ENCODE measurements at regions not wholly inside any gene's neighbourhood (a gene's known extent, or its start where the extent isn't known, plus 50 kb on each side); places are given as distances from the start of the nearest gene placed in this dataset.

GRCh38 chr13:84430015-84430414 lies 547.7 kb upstream of the SLITRK1 start:
- Histone ChIP-seq H3K27me3 (ENCODE audit: low read depth) (no peaks in the 10 kb centered on the region), H3K4me3 (no peak overlapping the region), H3K36me3 (no peaks in the 10 kb centered on the region), H3K4me1 (no peaks in the 10 kb centered on the region), H3K9me3 (no peaks in the 10 kb centered on the region), H3K27ac (no peak overlapping the region)
- TF ChIP-seq CTCF (IDR thresholded peaks at IDR 0.05): no peak
- ATAC-seq: no peak
- intact Hi-C loops (cut with DNase I): no loop called here
- no peak for DNase-seq

GRCh38 chr13:84418041-84418440 lies 535.8 kb upstream of the SLITRK1 start:
- H3K4me3 ChIP-seq: no peak overlapping the region
- no peak for DNase-seq
- no peaks in the 10 kb centered on the region for H3K36me3 ChIP-seq
- H3K27me3 ChIP-seq (ENCODE audit: low read depth): no peaks in the 10 kb centered on the region
- H3K27ac ChIP-seq: no peak overlapping the region
- no peaks in the 10 kb centered on the region for H3K9me3 ChIP-seq
- intact Hi-C loops (cut with DNase I): no loop called here
- no peak for TF ChIP-seq CTCF (IDR thresholded peaks at IDR 0.05)
- no peaks in the 10 kb centered on the region for H3K4me1 ChIP-seq
- ATAC-seq: no peak

- H3K9me3 ChIP-seq: no peaks in the 10 kb centered on the region
- TF ChIP-seq CTCF (IDR thresholded peaks at IDR 0.05): no peak
- no peaks in the 10 kb centered on the region for H3K27me3 ChIP-seq (ENCODE audit: low read depth)
- H3K4me3 ChIP-seq: no peak overlapping the region
- H3K4me1 ChIP-seq: no peaks in the 10 kb centered on the region
- H3K36me3 ChIP-seq: no peaks in the 10 kb centered on the region
- DNase-seq: no peak
- intact Hi-C loops (cut with DNase I): no loop called here
- H3K27ac ChIP-seq: no peak overlapping the region
- no peak for ATAC-seq
These were observed 535.1 kb upstream of the SLITRK1 start for GRCh38 chr13:84417416-84417815.

GRCh38 chr13:84413016-84413415 lies 530.7 kb upstream of the SLITRK1 start:
- intact Hi-C loops (cut with DNase I): no loop called here
- Histone ChIP-seq H3K4me1 (no peaks in the 10 kb centered on the region), H3K36me3 (no peaks in the 10 kb centered on the region), H3K4me3 (no peak overlapping the region), H3K9me3 (no peaks in the 10 kb centered on the region), H3K27me3 (ENCODE audit: low read depth) (no peaks in the 10 kb centered on the region), H3K27ac (no peak overlapping the region)
- DNase-seq: no peak
- no peak for ATAC-seq
- no peak for TF ChIP-seq CTCF (IDR thresholded peaks at IDR 0.05)

GRCh38 chr13:84405286-84405685 lies 523.0 kb upstream of the SLITRK1 start:
- H3K4me1 ChIP-seq: no peaks in the 10 kb centered on the region
- ATAC-seq (no peak), DNase-seq (no peak)
- intact Hi-C loops (cut with DNase I): no loop called here
- H3K27me3 ChIP-seq (ENCODE audit: low read depth): no peaks in the 10 kb centered on the region
- TF ChIP-seq CTCF (IDR thresholded peaks at IDR 0.05): no peak
- H3K9me3 ChIP-seq: no peaks in the 10 kb centered on the region
- no peak overlapping the region for H3K4me3 ChIP-seq
- no peaks in the 10 kb centered on the region for H3K36me3 ChIP-seq
- no peak overlapping the region for H3K27ac ChIP-seq

GRCh38 chr13:84400706-84401105 lies 518.4 kb upstream of the SLITRK1 start:
- no peaks in the 10 kb centered on the region for H3K9me3 ChIP-seq
- intact Hi-C loops (cut with DNase I): no loop called here
- H3K36me3 ChIP-seq: no peaks in the 10 kb centered on the region
- TF ChIP-seq CTCF (IDR thresholded peaks at IDR 0.05): no peak
- no peaks in the 10 kb centered on the region for H3K27me3 ChIP-seq (ENCODE audit: low read depth)
- no peak overlapping the region for H3K4me3 ChIP-seq
- no peak overlapping the region for H3K27ac ChIP-seq
- no peaks in the 10 kb centered on the region for H3K4me1 ChIP-seq
- DNase-seq: no peak
- no peak for ATAC-seq
